ENCODE measurements at regions not wholly inside any gene's neighbourhood (a gene's known extent, or its start where the extent isn't known, plus 50 kb on each side); places are given as distances from the start of the nearest gene placed in this dataset.

DNA sequence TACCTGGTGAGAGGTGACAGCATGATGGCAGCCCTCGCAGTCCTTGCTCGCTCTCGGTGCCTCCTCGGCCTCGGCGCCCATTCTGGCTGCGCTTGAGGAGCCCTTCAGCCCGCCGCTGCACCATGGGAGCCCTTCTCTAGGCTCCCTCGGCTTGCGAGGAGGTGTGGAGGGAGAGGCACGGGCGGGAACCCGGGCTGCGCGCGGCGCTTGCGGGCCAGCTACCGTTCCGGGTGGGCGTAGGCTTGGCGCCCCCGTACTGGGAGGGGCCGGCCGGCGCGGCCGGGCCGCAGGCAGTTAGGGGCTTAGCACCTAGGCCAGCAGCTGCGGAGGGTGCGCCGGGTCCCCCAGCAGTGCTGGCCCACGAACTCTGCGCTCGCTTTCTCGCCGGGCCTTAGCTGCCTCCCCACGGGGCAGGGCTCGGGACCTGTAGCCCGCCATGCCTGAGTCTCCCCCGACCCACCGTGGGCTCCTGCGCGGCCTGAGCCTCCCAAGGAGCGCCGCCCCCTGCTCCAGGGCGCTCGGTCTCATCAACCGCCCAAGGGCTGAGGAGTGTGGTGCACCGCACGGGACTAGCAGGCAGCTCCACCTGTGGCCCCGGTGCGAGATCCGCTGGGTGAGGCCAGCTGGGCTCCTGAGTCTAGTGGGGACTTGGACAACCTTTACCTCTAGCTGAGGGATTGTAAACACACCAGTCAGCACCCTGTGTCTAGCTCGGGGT is 1624.3 kb downstream of the SLITRK1 start:
- no peak for TF ChIP-seq YY1 (IDR thresholded peaks at IDR 0.05)
- TF ChIP-seq EGR1 (IDR thresholded peaks at IDR 0.05; ENCODE audit: low read depth in 2 of 2): no peak
- TF ChIP-seq, protein P1, sequence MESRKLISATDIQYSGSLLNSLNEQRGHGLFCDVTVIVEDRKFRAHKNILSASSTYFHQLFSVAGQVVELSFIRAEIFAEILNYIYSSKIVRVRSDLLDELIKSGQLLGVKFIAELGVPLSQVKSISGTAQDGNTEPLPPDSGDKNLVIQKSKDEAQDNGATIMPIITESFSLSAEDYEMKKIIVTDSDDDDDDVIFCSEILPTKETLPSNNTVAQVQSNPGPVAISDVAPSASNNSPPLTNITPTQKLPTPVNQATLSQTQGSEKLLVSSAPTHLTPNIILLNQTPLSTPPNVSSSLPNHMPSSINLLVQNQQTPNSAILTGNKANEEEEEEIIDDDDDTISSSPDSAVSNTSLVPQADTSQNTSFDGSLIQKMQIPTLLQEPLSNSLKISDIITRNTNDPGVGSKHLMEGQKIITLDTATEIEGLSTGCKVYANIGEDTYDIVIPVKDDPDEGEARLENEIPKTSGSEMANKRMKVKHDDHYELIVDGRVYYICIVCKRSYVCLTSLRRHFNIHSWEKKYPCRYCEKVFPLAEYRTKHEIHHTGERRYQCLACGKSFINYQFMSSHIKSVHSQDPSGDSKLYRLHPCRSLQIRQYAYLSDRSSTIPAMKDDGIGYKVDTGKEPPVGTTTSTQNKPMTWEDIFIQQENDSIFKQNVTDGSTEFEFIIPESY (IDR thresholded peaks at IDR 0.05): no peak
- TF ChIP-seq JUND (IDR thresholded peaks at IDR 0.05): no peak
- TF ChIP-seq FOXA1 (IDR thresholded peaks at IDR 0.05): no peak
- TF ChIP-seq, protein P2, sequence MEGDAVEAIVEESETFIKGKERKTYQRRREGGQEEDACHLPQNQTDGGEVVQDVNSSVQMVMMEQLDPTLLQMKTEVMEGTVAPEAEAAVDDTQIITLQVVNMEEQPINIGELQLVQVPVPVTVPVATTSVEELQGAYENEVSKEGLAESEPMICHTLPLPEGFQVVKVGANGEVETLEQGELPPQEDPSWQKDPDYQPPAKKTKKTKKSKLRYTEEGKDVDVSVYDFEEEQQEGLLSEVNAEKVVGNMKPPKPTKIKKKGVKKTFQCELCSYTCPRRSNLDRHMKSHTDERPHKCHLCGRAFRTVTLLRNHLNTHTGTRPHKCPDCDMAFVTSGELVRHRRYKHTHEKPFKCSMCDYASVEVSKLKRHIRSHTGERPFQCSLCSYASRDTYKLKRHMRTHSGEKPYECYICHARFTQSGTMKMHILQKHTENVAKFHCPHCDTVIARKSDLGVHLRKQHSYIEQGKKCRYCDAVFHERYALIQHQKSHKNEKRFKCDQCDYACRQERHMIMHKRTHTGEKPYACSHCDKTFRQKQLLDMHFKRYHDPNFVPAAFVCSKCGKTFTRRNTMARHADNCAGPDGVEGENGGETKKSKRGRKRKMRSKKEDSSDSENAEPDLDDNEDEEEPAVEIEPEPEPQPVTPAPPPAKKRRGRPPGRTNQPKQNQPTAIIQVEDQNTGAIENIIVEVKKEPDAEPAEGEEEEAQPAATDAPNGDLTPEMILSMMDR (IDR thresholded peaks at IDR 0.05; ENCODE audit: low read depth, low read length, missing input control): no peak
- TF ChIP-seq RAD21 (IDR thresholded peaks at IDR 0.05): no peak
- no peak for TF ChIP-seq RXRA (IDR thresholded peaks at IDR 0.05)
- TF ChIP-seq GABPA (IDR thresholded peaks at IDR 0.05 in 1 of 2, conservative IDR thresholded peaks at IDR 0.05 in 1 of 2): no peak
- no peak for TF ChIP-seq FOXA2 (IDR thresholded peaks at IDR 0.05)
- TF ChIP-seq HNF4G (IDR thresholded peaks at IDR 0.05): no peak
- no peak for TF ChIP-seq TAF1 (conservative IDR thresholded peaks at IDR 0.05)
- TF ChIP-seq, protein P3, sequence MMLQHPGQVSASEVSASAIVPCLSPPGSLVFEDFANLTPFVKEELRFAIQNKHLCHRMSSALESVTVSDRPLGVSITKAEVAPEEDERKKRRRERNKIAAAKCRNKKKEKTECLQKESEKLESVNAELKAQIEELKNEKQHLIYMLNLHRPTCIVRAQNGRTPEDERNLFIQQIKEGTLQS (IDR thresholded peaks at IDR 0.05): no peak
- TF ChIP-seq, protein P4, sequence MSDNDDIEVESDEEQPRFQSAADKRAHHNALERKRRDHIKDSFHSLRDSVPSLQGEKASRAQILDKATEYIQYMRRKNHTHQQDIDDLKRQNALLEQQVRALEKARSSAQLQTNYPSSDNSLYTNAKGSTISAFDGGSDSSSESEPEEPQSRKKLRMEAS (IDR thresholded peaks at IDR 0.05): no peak
- TF ChIP-seq, protein P5, sequence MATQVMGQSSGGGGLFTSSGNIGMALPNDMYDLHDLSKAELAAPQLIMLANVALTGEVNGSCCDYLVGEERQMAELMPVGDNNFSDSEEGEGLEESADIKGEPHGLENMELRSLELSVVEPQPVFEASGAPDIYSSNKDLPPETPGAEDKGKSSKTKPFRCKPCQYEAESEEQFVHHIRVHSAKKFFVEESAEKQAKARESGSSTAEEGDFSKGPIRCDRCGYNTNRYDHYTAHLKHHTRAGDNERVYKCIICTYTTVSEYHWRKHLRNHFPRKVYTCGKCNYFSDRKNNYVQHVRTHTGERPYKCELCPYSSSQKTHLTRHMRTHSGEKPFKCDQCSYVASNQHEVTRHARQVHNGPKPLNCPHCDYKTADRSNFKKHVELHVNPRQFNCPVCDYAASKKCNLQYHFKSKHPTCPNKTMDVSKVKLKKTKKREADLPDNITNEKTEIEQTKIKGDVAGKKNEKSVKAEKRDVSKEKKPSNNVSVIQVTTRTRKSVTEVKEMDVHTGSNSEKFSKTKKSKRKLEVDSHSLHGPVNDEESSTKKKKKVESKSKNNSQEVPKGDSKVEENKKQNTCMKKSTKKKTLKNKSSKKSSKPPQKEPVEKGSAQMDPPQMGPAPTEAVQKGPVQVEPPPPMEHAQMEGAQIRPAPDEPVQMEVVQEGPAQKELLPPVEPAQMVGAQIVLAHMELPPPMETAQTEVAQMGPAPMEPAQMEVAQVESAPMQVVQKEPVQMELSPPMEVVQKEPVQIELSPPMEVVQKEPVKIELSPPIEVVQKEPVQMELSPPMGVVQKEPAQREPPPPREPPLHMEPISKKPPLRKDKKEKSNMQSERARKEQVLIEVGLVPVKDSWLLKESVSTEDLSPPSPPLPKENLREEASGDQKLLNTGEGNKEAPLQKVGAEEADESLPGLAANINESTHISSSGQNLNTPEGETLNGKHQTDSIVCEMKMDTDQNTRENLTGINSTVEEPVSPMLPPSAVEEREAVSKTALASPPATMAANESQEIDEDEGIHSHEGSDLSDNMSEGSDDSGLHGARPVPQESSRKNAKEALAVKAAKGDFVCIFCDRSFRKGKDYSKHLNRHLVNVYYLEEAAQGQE (IDR thresholded peaks at IDR 0.05): no peak
- no peak overlapping the region for H3K4me3 ChIP-seq (ENCODE audit: low read depth in 1 of 3, low read length in 3 of 3)
- H3K9me3 ChIP-seq (ENCODE audit: control insufficient read depth in 4 of 4, low read length in 3 of 4): peaks cover 0 to 2% (median 0%) of the 10 kb centered on the region in 4 donors
- H3K36me3 ChIP-seq (ENCODE audit: control insufficient read depth in 4 of 4, insufficient read depth in 3 of 4, low read depth in 1 of 4, low read length in 3 of 4): no peaks in the 10 kb centered on the region
- no peak overlapping the region for H3K27ac ChIP-seq (ENCODE audit: low read depth in 1 of 2, low read length in 2 of 2)
- DNase-seq (ENCODE audit: low spot score): no peak
- H3K27me3 ChIP-seq (ENCODE audit: control insufficient read depth in 4 of 4, insufficient read depth in 4 of 4, low read length in 3 of 4): no peaks in the 10 kb centered on the region
- no peaks in the 10 kb centered on the region for H3K4me1 ChIP-seq (ENCODE audit: control insufficient read depth in 4 of 4, insufficient read depth in 4 of 4, low read length in 3 of 4)
- no peak overlapping the region for H3K9ac ChIP-seq (ENCODE audit: low read depth in 1 of 2, low read length in 2 of 2)
- 93% methylated on average over 56 of the region's 56 CpGs for WGBS
